ENCODE measurements at regions not wholly inside any gene's neighbourhood (a gene's known extent, or its start where the extent isn't known, plus 50 kb on each side); places are given as distances from the start of the nearest gene placed in this dataset.

DNA sequence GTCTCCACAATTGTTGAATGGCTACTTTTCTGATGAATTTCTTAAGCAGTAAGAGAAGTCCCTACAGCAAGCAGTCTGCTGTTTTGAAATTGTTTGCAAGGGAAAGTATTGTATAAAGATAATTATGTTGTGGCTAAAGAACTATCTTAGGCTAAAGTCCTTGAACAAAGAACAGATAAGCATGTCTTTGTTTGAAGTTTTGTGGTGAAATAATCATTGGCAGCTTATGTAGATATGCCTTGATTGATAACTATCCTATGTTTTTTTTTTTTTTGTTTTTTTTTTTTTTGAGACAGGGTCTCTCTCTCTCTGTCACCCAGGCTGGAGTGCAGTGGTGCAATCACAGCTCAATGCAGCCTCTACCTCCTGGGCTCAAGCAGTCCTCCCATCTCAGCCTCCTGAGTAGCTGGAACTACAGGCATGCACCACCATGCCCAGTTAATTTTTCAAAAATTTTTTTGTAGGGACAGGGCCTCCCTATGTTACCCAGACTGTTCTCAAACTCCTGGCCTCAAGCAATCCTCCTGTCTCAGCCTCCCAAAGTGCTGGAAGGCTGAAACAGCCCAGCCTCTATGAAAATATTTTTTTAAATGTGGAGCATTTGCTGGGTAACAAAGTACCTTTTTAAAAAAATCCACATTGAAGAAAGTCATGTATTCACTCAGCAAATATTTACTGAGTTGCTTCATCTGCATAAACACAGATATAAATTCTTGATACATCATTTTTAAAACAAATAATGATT, 80.8 kb downstream of the LLPH start:
- Mint-ChIP-seq H3K9me3 (no peaks in the 10 kb centered on the region), H3K27me3 (no peaks in the 10 kb centered on the region), H3K27ac (no peak overlapping the region), H3K4me1 (ENCODE audit: unreplicated experiment) (peaks cover 5% of the 10 kb centered on the region), H3K36me3 (no peaks in the 10 kb centered on the region), H3K4me3 (no peak overlapping the region)
- no peak for DNase-seq (ENCODE audit: extremely low spot score, unreplicated experiment)
- TF ChIP-seq CTCF (conservative IDR thresholded peaks at IDR 0.05), result no peak

DNA sequence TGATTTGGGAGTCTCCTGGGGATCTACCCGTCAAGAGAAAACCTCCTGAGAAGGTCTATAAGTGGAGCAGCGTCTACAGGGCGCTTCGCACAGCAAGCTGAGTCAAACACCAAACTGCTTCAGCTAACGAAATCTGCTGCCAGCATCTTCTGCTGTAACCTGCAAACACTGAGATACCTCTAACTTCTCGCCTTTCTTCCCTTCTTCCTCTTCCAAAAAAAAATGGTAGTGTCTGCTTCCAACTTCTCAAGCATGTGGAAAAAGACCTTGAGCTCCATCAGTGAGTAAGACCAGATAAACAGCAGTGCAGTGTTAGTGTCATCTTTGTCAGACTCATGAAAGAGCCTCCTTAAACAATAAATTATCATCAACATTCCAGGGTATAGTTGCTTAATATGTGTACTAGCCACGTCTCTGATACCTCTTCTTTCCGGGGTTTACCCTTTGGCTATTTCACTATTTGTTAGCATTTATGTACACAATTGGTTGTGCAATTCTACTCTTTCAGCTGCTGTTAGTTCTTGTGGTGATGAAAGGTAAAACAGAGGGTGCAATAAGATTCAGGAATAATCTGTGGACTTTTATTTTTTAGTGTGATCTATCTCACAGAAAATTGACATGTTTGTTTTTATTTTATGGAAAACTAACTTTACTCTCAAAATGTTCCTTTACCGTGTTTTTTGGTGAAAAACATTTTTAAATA, 81.6 kb downstream of the LLPH start:
- Mint-ChIP-seq H3K36me3 (no peaks in the 10 kb centered on the region), H3K4me3 (no peak overlapping the region), H3K4me1 (ENCODE audit: unreplicated experiment) (peaks cover 5% of the 10 kb centered on the region), H3K27ac (no peak overlapping the region), H3K9me3 (no peaks in the 10 kb centered on the region), H3K27me3 (no peaks in the 10 kb centered on the region)
- no peak for DNase-seq (ENCODE audit: extremely low spot score, unreplicated experiment)
- no peak for TF ChIP-seq CTCF (conservative IDR thresholded peaks at IDR 0.05)

DNA sequence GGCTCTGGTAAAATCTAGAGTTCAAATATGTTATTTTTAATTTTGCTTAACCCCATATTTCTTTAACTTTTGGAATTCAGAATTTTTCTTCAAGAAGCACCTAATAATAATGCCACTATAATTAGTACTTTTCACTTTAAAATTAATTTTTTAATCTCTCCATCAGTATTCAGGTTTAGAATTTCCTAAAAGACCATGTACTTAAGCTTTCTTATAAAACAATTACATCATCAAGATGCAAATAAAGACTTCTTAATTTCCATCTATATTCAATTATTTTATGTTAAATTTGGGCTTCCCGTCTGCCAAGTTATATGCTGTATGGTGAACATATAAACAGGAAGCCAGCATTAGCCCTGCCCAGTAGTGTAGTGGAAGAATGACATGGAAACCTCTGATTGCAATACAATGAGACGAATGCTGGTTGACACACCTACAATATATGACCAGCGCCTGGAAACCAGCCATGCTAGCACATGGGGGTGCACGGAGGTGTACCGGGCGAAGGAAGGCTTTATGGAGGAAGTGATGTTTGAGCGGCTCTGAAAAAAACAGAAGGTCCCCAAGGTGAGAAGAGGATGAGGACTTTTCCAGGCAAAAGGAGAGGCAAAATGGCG, 82.2 kb downstream of the LLPH start:
- Mint-ChIP-seq H3K4me1 (ENCODE audit: unreplicated experiment) (peaks cover 5% of the 10 kb centered on the region), H3K27me3 (no peaks in the 10 kb centered on the region), H3K36me3 (no peaks in the 10 kb centered on the region), H3K4me3 (no peak overlapping the region), H3K27ac (no peak overlapping the region), H3K9me3 (no peaks in the 10 kb centered on the region)
- no peak for TF ChIP-seq CTCF (conservative IDR thresholded peaks at IDR 0.05)
- DNase-seq (ENCODE audit: extremely low spot score, unreplicated experiment), result no peak

- H3K4me1 Mint-ChIP-seq (ENCODE audit: unreplicated experiment), result peaks cover 5% of the 10 kb centered on the region
- H3K27ac Mint-ChIP-seq, result no peak overlapping the region
- H3K9me3 Mint-ChIP-seq, result no peaks in the 10 kb centered on the region
These were observed 83.0 kb downstream of the LLPH start for GRCh38 chr12:66047411-66048021.

More at GRCh38 chr12:66047411-66048021, 83.0 kb downstream of the LLPH start:
- Mint-ChIP-seq H3K27me3 (no peaks in the 10 kb centered on the region), H3K4me3 (no peak overlapping the region), H3K36me3 (no peaks in the 10 kb centered on the region)
- DNase-seq (ENCODE audit: extremely low spot score, unreplicated experiment), result no peak
- TF ChIP-seq CTCF (conservative IDR thresholded peaks at IDR 0.05), result no peak
